GM19463 (cell line): ENCODE measurements at regions not wholly inside any gene's neighbourhood (a gene's known extent, or its start where the extent isn't known, plus 50 kb on each side); places are given as distances from the start of the nearest gene placed in this dataset.
"Not testable (repeated sequence)": the region's sequence is repeated elsewhere in the genome, so short reads cannot be mapped to it uniquely, and the experiment has no call there.

ENCODE experiments used
- ATAC-seq: cut with Tn5 transposase; IDR thresholded peaks from one replicate; pipeline ENCODE4 v1.9.1; 2021; ENCODE audit warnings: mild to moderate bottlenecking, moderate library complexity; ENCODE audit not compliant: unreplicated experiment

DNA sequence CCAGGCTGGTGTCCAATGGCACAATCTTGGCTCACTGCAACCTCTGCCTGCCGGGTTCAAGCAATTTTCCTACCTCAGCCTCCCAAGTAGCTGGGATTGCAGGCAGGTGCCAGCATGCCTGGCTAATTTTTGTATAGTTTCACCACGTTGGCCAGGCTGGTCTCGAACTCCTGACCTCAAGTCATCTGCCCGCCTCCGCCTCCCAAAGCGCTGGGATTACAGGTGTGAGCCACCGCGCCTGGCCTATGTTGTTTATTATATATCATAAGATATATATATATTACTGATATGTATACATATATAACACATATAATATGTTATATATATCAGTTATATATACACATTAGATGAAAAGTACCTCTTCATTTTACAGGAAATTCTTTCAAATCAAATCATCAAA, 914.7 kb downstream of the FOXD4L5 start:
- not testable (repeated sequence) for ATAC-seq

DNA sequence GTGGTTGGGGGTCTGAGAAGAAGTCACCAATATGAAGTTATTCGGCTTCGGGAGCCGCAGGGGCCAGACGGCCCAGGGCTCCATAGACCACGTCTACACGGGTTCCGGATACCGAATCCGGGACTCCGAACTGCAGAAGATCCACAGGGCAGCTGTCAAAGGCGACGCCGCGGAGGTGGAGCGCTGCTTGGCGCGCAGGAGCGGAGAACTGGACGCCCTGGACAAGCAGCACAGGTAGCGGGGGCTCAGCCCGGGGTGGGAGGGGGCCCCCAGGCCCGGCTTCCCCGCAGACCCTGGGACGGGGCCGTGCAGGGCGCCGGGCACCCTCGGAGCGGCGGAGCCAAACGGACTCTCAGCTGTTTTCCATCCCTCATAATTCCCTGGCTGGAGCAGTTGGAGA, 915.4 kb downstream of the FOXD4L5 start:
- not testable (repeated sequence) for ATAC-seq

GRCh38 chr9:64369114-64369513, 915.9 kb downstream of the FOXD4L5 start:
- ATAC-seq, result peak; percentile 100

GRCh38 chr9:64368644-64368942, 916.4 kb downstream of the FOXD4L5 start:
- ATAC-seq, result not testable (repeated sequence)

DNA sequence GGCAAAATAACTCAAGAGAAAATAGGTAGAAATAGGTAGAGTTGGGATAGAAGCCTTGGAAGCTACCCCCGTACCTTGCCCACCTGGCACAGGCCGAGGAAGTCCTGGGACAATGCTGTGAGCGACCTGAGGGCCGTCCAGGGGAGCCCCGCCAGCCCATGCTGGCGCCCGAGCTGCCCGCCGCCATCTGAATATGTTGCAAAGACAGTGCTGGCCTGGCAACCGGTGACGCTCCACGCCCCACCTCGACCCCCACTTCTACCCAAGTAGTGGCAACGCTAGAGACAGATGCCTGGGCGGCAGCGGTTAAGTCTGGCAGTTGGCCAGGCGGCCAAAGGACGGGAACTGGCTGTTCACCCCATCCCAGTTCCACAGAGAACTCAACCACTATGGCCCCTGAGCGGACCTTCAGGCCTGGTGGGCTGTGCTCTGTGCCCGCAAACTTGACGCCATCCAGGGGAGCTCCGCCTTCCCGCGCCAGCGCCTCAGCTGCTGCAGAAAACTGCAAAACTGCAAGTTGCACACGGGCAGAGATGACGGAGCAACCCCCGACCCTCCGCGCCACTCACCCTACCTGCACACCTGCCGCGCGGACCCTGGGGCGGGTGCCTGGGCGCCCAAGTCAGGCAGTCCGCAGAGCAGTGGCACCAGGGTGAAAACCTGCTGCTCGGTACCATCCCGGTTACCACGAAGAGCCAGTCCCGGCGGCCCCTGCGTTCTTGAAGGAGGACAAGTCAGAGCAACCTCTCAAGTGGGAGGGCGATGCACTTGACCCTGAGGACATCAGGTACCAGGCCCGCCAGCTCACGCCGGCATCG, 917.0 kb downstream of the FOXD4L5 start:
- ATAC-seq, result not testable (repeated sequence)
